Naive B cell (primary cell): ENCODE measurements at regions not wholly inside any gene's neighbourhood (a gene's known extent, or its start where the extent isn't known, plus 50 kb on each side); places are given as distances from the start of the nearest gene placed in this dataset.
A peak's percentile ranks its signal among the peaks of the same experiment; 100 is the strongest.
"Not testable (repeated sequence)": the region's sequence is repeated elsewhere in the genome, so short reads cannot be mapped to it uniquely, and the experiment has no call there.

ENCODE experiments used
- ATAC-seq, 2 donors: fragments of 150-1000 bp; cut with Tn5 transposase; 2 replicates each; pipeline ENCODE4 v1.10.0; 2021; ENCODE audit warnings: low read depth in 2 of 2, mild to moderate bottlenecking in 2 of 2, moderate library complexity in 2 of 2
- DNase-seq: peaks from one replicate; pipeline ENCODE4 v3.0.0; 2022
- H3K27ac Mint-ChIP-seq, 6 donors: one replicate each; pipeline ENCODE4 v1.8.0; 2020 to 2022; ENCODE audit warnings: mild to moderate bottlenecking in 6 of 6, mixed read lengths in 6 of 6, moderate library complexity in 5 of 6, inconsistent platforms in 2 of 6
- H3K27me3 Mint-ChIP-seq, 3 donors: one replicate each; pipeline ENCODE4 v1.8.0; 2021 to 2022; ENCODE audit warnings: mixed read lengths in 3 of 3, mild to moderate bottlenecking in 1 of 3
- H3K36me3 Mint-ChIP-seq, 2 donors: one replicate each; pipeline ENCODE4 v1.8.0; 2020 to 2022; ENCODE audit warnings: mixed read lengths in 2 of 2, inconsistent platforms in 1 of 2, mild to moderate bottlenecking in 1 of 2
- H3K4me1 Mint-ChIP-seq, 3 donors: one replicate each; pipeline ENCODE4 v1.8.0; 2020 to 2022; ENCODE audit warnings: mixed read lengths in 3 of 3, inconsistent platforms in 1 of 3, mild to moderate bottlenecking in 1 of 3, moderate library complexity in 1 of 3
- H3K4me3 Mint-ChIP-seq, 8 donors: one replicate each; pipeline ENCODE4 v1.8.0; 2020 to 2022; ENCODE audit warnings: mild to moderate bottlenecking in 8 of 8, mixed read lengths in 8 of 8, moderate library complexity in 8 of 8, inconsistent platforms in 2 of 8
- H3K9me3 Mint-ChIP-seq, 7 donors: one replicate each; pipeline ENCODE4 v1.8.0; 2020 to 2022; ENCODE audit warnings: mixed read lengths in 7 of 7, mild to moderate bottlenecking in 5 of 7, inconsistent platforms in 2 of 7, moderate library complexity in 1 of 7

- ATAC-seq (no peak), DNase-seq (no peak)
- H3K9me3 Mint-ChIP-seq, result peaks cover 0 to 13% (median 4%) of the 10 kb centered on the region in 7 donors
- peaks cover under 1 to 15% (median 6%) of the 10 kb centered on the region in 3 donors for H3K27me3 Mint-ChIP-seq
- H3K27ac Mint-ChIP-seq, result no peak overlapping the region
- H3K36me3 Mint-ChIP-seq, result no peaks in the 10 kb centered on the region
- no peaks in the 10 kb centered on the region for H3K4me1 Mint-ChIP-seq
- no peak overlapping the region for H3K4me3 Mint-ChIP-seq
Observed at GRCh38 chr22:47357086-47357485, 594.6 kb downstream of the TBC1D22A start.

GRCh38 chr22:47356511-47357011 is 594.1 kb downstream of the TBC1D22A start:
- Mint-ChIP-seq H3K27me3 (peaks cover 6 to 15% (median 11%) of the 10 kb centered on the region in 3 donors), H3K9me3 (peaks cover 0 to 11% (median 2%) of the 10 kb centered on the region in 7 donors), H3K4me1 (no peaks in the 10 kb centered on the region), H3K4me3 (no peak overlapping the region), H3K36me3 (no peaks in the 10 kb centered on the region), H3K27ac (no peak overlapping the region)
- ATAC-seq, result no peak
- no peak for DNase-seq

GRCh38 chr22:47355776-47356510 is 593.5 kb downstream of the TBC1D22A start:
- H3K4me3 Mint-ChIP-seq, result no peak overlapping the region
- DNase-seq (no peak), ATAC-seq (no peak)
- peaks cover 0 to 6% (median 1%) of the 10 kb centered on the region in 7 donors for H3K9me3 Mint-ChIP-seq
- no peaks in the 10 kb centered on the region for H3K36me3 Mint-ChIP-seq
- no peaks in the 10 kb centered on the region for H3K4me1 Mint-ChIP-seq
- peaks cover 8 to 15% (median 14%) of the 10 kb centered on the region in 3 donors for H3K27me3 Mint-ChIP-seq
- H3K27ac Mint-ChIP-seq, result no peak overlapping the region

- no peak for ATAC-seq
- peaks cover 8 to 15% (median 14%) of the 10 kb centered on the region in 3 donors for H3K27me3 Mint-ChIP-seq
- H3K4me1 Mint-ChIP-seq, result no peaks in the 10 kb centered on the region
- H3K9me3 Mint-ChIP-seq, result peaks cover 0 to 6% (median 1%) of the 10 kb centered on the region in 7 donors
- no peak overlapping the region for H3K4me3 Mint-ChIP-seq
- no peaks in the 10 kb centered on the region for H3K36me3 Mint-ChIP-seq
- no peak overlapping the region for H3K27ac Mint-ChIP-seq
- no peak for DNase-seq
Observed at GRCh38 chr22:47355388-47355725, 592.9 kb downstream of the TBC1D22A start.

GRCh38 chr22:47354668-47355387 is 592.4 kb downstream of the TBC1D22A start:
- Mint-ChIP-seq H3K9me3 (peaks cover 0 to 6% (median 3%) of the 10 kb centered on the region in 7 donors), H3K27ac (no peak overlapping the region), H3K27me3 (peaks cover 8 to 13% (median 12%) of the 10 kb centered on the region in 3 donors), H3K4me3 (no peak overlapping the region), H3K36me3 (no peaks in the 10 kb centered on the region), H3K4me1 (no peaks in the 10 kb centered on the region)
- no peak for DNase-seq
- no peak for ATAC-seq

- H3K36me3 Mint-ChIP-seq, result no peaks in the 10 kb centered on the region
- peaks cover 0 to 6% (median 6%) of the 10 kb centered on the region in 7 donors for H3K9me3 Mint-ChIP-seq
- H3K27ac Mint-ChIP-seq, result no peak overlapping the region
- no peak overlapping the region for H3K4me3 Mint-ChIP-seq
- no peaks in the 10 kb centered on the region for H3K4me1 Mint-ChIP-seq
- ATAC-seq (no peak), DNase-seq (no peak)
- peaks cover 4 to 17% (median 9%) of the 10 kb centered on the region in 3 donors for H3K27me3 Mint-ChIP-seq
Observed at GRCh38 chr22:47352920-47353700, 590.7 kb downstream of the TBC1D22A start.

GRCh38 chr22:47351836-47352579 is 589.6 kb downstream of the TBC1D22A start:
- ATAC-seq (no peak), DNase-seq (no peak)
- Mint-ChIP-seq H3K36me3 (no peaks in the 10 kb centered on the region), H3K4me1 (no peaks in the 10 kb centered on the region), H3K27me3 (peaks cover 4 to 17% (median 9%) of the 10 kb centered on the region in 3 donors), H3K27ac (peak overlapping the region in 2 of 6 donors; percentile 52 to 53), H3K4me3 (peak overlapping the region in 1 of 8 donors; percentile 42), H3K9me3 (peaks cover 0 to 7% (median 6%) of the 10 kb centered on the region in 7 donors)

- not testable (repeated sequence) for DNase-seq, H3K4me1 Mint-ChIP-seq, H3K4me3 Mint-ChIP-seq, ATAC-seq, H3K27ac Mint-ChIP-seq, H3K36me3 Mint-ChIP-seq
- peaks cover 0 to 11% (median 3%) of the 10 kb centered on the region in 7 donors for H3K9me3 Mint-ChIP-seq
- H3K27me3 Mint-ChIP-seq, result peaks cover 8 to 38% (median 34%) of the 10 kb centered on the region in 3 donors
Observed at GRCh38 chr22:47346287-47346686, 583.8 kb downstream of the TBC1D22A start.

- ATAC-seq, result no peak
Observed at GRCh38 chr22:47345025-47345424, 582.6 kb downstream of the TBC1D22A start.

GRCh38 chr22:47344414-47344813 is 582.0 kb downstream of the TBC1D22A start:
- DNase-seq (no peak), ATAC-seq (no peak)
- no peak overlapping the region for H3K27ac Mint-ChIP-seq
- H3K27me3 Mint-ChIP-seq, result peaks cover 12 to 42% (median 41%) of the 10 kb centered on the region in 3 donors
- peaks cover 0 to 8% of the 10 kb centered on the region in 2 donors for H3K36me3 Mint-ChIP-seq
- H3K9me3 Mint-ChIP-seq, result peaks cover 0 to 8% (median under 1%) of the 10 kb centered on the region in 7 donors
- no peak overlapping the region for H3K4me3 Mint-ChIP-seq
- H3K4me1 Mint-ChIP-seq, result no peaks in the 10 kb centered on the region

More at GRCh38 chr22:47345025-47345424, 582.6 kb downstream of the TBC1D22A start:
- DNase-seq, result no peak
- no peaks in the 10 kb centered on the region for H3K4me1 Mint-ChIP-seq
- peaks cover 12 to 42% (median 38%) of the 10 kb centered on the region in 3 donors for H3K27me3 Mint-ChIP-seq
- no peak overlapping the region for H3K27ac Mint-ChIP-seq
- peaks cover 0 to 8% of the 10 kb centered on the region in 2 donors for H3K36me3 Mint-ChIP-seq
- H3K9me3 Mint-ChIP-seq, result peaks cover 0 to 9% (median 2%) of the 10 kb centered on the region in 7 donors
- H3K4me3 Mint-ChIP-seq, result no peak overlapping the region

GRCh38 chr22:47343611-47344010 is 581.2 kb downstream of the TBC1D22A start:
- DNase-seq (no peak), ATAC-seq (no peak)
- H3K9me3 Mint-ChIP-seq, result peaks cover 0 to 8% (median 0%) of the 10 kb centered on the region in 7 donors
- no peak overlapping the region for H3K4me3 Mint-ChIP-seq
- peaks cover 0 to 8% of the 10 kb centered on the region in 2 donors for H3K36me3 Mint-ChIP-seq
- peaks cover 12 to 42% (median 34%) of the 10 kb centered on the region in 3 donors for H3K27me3 Mint-ChIP-seq
- H3K4me1 Mint-ChIP-seq, result no peaks in the 10 kb centered on the region
- peak overlapping the region in 1 of 6 donors; percentile 76 for H3K27ac Mint-ChIP-seq

- peaks cover 0 to 8% (median 0%) of the 10 kb centered on the region in 7 donors for H3K9me3 Mint-ChIP-seq
- H3K4me3 Mint-ChIP-seq, result no peak overlapping the region
- H3K27ac Mint-ChIP-seq, result no peak overlapping the region
- H3K36me3 Mint-ChIP-seq, result peaks cover 0 to 8% of the 10 kb centered on the region in 2 donors
- ATAC-seq (no peak), DNase-seq (no peak)
- no peaks in the 10 kb centered on the region for H3K4me1 Mint-ChIP-seq
- peaks cover 16 to 42% (median 34%) of the 10 kb centered on the region in 3 donors for H3K27me3 Mint-ChIP-seq
Observed at GRCh38 chr22:47342446-47342845, 580.0 kb downstream of the TBC1D22A start.
